ENCODE measurements at regions not wholly inside any gene's neighbourhood (a gene's known extent, or its start where the extent isn't known, plus 50 kb on each side); places are given as distances from the start of the nearest gene placed in this dataset.
"Not testable (repeated sequence)": the region's sequence is repeated elsewhere in the genome, so short reads cannot be mapped to it uniquely, and the experiment has no call there.

GRCh38 chr2:111315188-111315917, 194.6 kb downstream of the BCL2L11 start:
- not testable (repeated sequence) for DNase-seq (ENCODE audit: low read depth)

- not testable (repeated sequence) for DNase-seq (ENCODE audit: low read depth)
Observed at GRCh38 chr2:111316221-111316741, 195.6 kb downstream of the BCL2L11 start.

DNA sequence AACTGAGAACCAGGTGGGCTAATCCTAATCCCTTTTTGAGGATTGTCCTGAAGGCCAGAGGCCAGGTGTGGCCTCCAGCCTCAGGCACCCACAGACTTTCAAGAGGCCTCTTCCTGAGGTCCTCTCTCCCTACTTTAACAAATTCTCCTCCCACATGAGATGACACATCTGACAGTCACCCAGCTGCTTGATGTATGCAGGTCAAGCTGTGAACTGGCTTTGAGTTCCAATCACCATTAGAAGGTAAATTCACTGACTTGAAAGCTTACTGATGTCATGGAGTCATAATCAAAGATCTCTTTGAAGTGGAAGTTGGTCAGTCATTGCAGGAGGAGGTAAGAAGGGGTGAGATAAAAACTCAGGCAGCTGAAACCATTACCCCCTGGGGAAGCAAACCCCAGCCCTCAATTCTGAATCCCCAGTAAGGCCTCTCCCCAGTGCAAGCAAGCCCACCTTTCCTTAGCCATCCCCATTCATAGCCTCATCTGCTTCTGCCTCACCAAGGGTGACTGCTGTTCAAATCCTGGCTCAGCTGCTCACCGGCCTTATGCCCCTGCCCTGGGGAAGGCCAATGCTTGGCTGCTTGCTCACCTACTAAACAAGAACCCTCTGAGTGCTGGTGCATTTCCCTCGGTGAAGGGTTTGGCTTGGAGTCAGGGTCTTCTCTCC, 196.3 kb downstream of the BCL2L11 start:
- not testable (repeated sequence) for DNase-seq (ENCODE audit: low read depth)

DNA sequence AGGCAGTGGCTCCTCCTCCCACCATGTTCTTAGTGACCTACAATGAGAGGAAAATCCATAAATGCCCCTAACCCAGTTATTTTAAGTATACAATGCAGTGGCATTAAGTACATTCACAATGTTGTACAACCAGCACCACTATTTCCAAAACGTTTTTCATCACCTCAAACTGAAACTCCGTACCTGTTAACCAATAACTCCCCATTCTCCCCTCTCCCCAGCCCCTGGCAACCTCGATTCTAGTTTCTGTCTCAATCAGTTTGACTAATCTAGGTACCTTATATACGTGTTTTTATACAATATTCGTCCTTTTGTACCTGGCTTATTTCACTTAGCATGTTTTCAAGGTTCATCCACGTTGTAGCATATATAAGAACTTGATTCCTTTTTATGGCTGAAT, 198.8 kb downstream of the BCL2L11 start:
- not testable (repeated sequence) for DNase-seq (ENCODE audit: low read depth)

- not testable (repeated sequence) for DNase-seq (ENCODE audit: low read depth)
Observed at GRCh38 chr2:111320264-111320663, 199.6 kb downstream of the BCL2L11 start.

DNA sequence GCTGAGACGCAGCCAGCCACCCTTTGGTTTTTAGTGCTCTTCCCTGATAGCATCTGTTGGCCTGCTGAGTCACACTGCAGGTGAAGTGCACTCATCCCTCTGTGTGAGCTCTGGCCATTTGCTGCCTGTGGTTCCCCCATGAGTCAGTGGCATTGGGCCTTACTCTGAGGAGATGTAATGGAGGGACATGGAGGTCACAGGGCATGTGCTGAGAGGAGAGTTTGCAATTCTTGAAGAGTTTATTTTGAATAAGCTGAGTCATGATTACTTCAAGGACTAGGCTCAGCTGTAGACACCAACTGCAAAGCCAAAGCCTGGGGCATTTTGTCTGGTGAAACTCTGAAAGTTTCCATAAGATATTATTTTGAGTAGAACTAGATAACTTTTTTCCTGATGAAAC, 200.3 kb downstream of the BCL2L11 start:
- DNase-seq (ENCODE audit: low read depth): peak; percentile 90

DNA sequence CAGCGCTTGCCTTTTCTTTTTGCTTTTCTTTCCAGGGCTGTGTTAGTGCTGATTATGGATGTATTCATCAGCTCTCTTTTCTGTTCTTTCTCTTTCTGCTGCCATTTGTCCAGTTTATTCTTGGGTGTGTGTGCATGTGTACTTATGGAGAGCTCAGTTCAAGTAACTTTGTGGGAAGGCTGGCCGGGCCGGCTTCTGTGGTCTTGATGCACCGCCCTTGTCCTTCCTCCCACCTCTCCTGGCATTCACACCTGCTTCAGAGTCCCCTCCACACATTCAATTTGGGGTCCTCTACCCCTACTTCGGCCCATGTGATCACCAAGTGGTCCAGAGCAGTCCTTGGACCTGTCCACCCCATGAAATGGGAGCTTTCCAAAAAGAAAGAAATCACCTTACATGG, 202.7 kb downstream of the BCL2L11 start:
- DNase-seq (ENCODE audit: low read depth): not testable (repeated sequence)

DNA sequence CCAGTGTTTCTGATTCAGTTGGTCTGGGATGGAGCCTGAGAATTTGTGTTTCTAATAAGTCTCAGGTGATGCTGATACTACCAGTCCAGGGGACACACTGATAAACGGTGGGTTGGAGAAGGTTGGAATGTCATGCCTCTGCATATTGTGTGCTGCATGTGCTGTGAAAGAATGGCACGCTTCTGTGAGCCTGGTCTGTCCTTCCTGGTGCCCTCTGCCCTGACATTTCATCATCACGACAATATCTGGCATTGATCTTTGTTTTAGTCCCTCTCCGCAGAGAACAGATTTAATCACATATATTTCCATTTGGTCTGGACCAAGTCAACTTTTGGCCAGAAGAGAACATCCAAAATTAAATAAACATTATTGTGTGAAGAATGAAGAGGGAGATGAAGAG, 207.0 kb downstream of the BCL2L11 start:
- DNase-seq (ENCODE audit: low read depth): not testable (repeated sequence)

DNA sequence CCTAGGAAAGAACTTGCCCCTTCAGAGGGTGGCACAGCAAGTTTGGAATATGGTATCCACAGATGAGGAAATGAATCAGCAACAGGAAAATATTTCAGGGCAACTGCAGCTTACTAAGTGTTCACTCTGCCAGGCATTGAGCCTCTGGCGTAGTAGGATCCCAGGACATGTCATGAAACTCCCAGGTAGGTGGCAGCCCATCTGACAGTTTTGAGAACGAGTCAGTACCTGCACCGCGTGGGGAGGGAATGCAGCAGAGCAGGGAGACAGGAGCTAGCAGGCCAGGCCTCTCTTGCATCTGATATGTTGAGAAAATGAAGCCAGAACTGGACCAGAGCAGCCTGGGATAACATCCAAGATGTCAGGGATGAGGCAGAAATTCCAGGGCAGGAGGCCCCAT, 208.6 kb downstream of the BCL2L11 start:
- not testable (repeated sequence) for DNase-seq (ENCODE audit: low read depth)

DNA sequence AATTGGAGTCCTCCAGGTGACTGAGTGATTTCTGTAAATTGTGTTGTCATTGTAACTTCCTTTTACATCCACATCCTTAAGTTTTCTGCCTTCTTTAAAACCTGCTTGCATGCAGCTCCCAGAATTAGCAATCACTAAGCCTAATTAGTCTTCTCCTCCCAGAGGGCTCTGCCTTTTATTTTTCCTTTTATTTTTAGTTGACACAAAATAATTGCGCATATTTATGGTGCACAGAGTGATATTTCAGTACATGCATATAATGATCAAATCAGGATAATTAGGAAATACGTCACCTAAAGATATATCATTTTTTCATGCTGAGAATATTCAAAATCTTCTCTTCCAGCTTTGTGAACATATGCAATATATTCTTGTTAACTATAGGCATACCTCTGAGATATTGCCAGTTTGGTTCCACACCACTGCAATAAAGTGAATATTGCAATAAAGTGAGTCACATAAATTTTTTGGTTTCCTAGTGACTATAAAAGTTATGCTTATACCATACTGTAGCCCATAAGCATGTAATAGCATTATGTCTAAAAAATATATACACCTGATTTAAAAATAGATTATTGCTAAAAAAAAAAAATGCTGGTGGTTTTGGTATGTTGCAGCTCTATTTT, 210.5 kb downstream of the BCL2L11 start:
- DNase-seq (ENCODE audit: low read depth): not testable (repeated sequence)

DNA sequence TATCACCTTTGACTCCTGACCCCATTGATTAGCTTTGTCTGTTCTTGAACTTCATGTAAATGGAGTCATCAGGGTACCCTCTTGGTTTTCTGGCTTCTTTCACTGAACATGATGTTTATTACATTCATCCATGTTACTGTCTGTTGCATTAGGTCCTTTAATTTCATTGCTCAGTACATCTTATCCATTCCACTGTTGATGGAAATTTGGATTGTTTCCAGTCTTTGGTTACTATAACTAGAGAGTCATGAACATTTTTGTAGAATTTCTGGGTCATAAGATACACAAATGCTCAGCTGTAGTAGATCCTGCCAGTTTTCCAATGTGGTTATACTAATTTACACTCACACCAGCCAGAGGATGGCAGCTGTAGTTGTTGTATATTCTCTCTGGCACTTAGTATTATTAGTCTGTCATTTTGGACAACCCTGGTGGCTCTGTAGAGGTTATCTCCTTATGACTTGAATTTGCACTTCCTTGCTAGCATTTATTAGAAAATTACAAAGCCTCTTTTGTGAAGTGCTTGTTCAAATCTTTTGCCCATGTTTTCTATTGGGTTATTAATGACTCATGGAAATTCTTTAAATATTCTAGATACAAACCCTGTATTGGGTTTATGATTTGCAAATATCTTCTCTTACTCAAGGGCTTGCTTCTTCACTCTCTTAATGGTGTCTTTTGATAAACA, 214.7 kb downstream of the BCL2L11 start:
- DNase-seq (ENCODE audit: low read depth): not testable (repeated sequence)

DNA sequence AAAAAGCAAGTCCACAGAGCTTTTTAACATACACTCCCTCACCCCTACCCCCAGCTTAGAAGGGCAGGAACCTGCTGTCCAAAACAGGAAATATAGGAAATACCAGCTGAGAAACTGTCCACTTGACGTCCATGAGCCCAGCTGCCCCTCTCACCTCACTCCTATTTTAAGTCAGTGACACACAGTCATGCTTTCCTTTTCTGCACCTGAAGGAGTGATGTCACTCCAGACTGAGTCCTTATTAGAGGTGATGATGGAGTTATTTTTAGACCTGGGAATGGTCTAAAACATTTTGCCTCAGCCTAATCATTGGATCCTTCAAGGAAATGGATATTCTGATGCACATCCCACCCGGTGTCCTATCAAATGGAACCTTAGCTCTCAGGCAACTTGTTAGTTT, 217.8 kb downstream of the BCL2L11 start:
- not testable (repeated sequence) for DNase-seq (ENCODE audit: low read depth)

GRCh38 chr2:111339476-111339875, 218.8 kb downstream of the BCL2L11 start:
- DNase-seq (ENCODE audit: low read depth): not testable (repeated sequence)

- DNase-seq (ENCODE audit: low read depth): not testable (repeated sequence)
Observed at GRCh38 chr2:111344590-111344989, 223.9 kb downstream of the BCL2L11 start.

DNA sequence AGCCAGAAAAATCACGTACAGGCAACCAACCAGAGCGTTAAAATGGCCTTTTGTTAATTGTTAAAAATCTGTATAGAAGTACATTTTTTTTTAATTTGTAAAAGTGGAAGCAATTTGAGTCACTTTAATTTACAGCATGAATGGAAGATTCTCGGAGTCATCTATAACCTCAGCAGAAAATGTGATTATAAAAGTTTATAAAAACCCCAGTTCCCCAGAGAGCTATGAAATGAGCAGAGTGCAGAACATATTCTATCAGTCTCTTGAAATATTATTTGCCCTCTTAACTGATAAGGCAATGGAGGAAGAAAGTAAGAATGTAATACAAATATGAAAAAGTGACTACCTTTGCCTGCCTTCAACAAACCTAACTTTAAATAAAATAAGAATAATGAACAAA, 224.7 kb downstream of the BCL2L11 start:
- not testable (repeated sequence) for DNase-seq (ENCODE audit: low read depth)

GRCh38 chr2:111346018-111346930, 225.6 kb downstream of the BCL2L11 start:
- peak; percentile 15 for DNase-seq (ENCODE audit: low read depth)

DNA sequence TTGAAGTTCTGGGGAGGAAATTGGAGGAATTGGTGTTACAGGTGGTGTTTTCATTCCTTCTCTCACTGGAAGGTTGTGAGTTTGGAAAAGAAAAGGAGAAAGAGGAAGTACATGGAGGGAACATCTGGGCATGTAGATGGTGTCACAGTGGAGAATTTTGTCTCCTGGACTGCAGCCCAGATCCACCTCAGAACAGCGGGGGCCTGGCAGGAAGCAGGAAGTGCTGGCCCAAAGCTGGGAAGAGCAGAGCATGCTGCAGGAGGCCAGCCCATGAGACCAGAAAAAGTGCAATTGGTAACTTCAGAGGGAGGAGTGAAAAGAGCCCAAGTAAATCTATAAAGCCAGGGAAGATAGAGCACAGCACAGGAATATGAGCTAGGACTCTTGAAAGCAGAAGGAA, 227.0 kb downstream of the BCL2L11 start:
- not testable (repeated sequence) for DNase-seq (ENCODE audit: low read depth)

DNA sequence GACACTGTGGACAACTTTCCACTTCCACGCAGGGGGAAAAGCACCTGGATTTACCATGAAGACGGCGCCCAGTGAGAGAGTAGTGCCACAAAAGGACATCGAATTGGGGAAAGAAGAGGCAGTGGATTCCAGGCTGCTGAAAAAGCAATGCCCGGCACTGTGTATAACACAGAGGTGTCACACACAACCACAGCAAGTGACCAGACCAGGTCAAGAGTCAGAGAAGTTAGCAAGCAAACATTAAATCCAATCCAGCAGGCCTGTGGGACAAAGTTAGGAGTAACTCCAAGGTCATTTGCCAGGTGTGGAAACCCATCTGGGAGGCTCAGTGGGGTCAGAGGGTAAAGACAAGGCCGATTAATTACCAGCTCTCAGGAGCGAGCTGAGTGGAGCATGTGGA, 227.6 kb downstream of the BCL2L11 start:
- not testable (repeated sequence) for DNase-seq (ENCODE audit: low read depth)

DNA sequence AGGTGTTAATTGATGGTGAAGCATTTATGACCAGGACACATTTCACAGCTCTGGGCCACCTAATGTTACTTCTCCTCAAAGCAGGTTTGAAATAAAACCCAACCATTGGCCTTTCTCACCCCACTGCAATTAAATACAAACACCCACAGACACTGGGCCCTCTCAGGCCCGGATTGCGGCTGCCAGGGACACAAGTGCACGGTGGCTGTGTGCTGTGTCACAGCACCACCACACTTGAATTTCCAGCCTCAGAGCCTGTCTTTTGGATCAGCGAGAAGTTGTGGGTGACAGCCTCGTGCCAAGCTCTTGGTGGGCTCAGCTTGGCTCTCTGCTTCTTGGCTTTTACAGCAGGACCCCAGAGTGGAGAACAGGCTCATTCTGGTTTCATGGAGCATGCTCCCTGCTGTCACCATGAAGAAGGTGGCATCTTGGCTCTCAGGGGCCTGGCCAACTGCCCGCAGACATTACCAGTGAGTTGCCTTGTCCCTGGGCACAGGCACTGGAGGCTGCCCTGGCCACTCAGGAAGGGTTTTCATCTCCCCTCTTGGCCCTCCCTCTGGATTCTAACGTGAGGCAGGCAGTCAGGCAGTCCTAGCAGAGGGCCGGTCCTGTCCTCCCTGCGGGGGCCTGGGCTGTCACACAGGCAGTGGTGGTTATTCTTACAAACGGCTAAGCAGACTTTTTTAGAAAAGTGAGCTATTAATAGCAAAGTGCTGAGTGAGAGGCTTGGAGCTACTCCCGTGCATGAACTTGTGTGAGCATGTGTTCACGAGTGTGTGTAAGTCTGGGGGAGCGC, 234.5 kb downstream of the BCL2L11 start:
- DNase-seq (ENCODE audit: low read depth): not testable (repeated sequence)
